Ramos (cell line): ENCODE measurements at regions not wholly inside any gene's neighbourhood (a gene's known extent, or its start where the extent isn't known, plus 50 kb on each side); places are given as distances from the start of the nearest gene placed in this dataset.

ENCODE experiments used
- in situ Hi-C: fragments of 300-500 bp; cut with MboI; formaldehyde crosslinking; loops from one replicate; pipeline ENCODE4 v1.14.3; 2022; ENCODE audit warnings: low sequenced_read_pairs; ENCODE audit not compliant: unreplicated experiment

GRCh38 chr4:164424846-164425245 is 329.1 kb upstream of the SMIM31 start:
- in situ Hi-C loops = no loop called here

GRCh38 chr4:164428561-164428960 is 325.4 kb upstream of the SMIM31 start:
- in situ Hi-C loops = no loop called here

GRCh38 chr4:164438321-164438720 is 315.6 kb upstream of the SMIM31 start:
- in situ Hi-C loops = no loop called here

GRCh38 chr4:164439037-164439436 is 314.9 kb upstream of the SMIM31 start:
- in situ Hi-C loops = no loop called here

GRCh38 chr4:164440199-164440598 is 313.7 kb upstream of the SMIM31 start:
- in situ Hi-C loops = no loop called here

GRCh38 chr4:164441109-164441508 is 312.8 kb upstream of the SMIM31 start:
- in situ Hi-C loops = no loop called here

- in situ Hi-C loops = no loop called here
These were observed 311.8 kb upstream of the SMIM31 start for GRCh38 chr4:164442180-164442579.

- in situ Hi-C loops = no loop called here
These were observed 307.4 kb upstream of the SMIM31 start for GRCh38 chr4:164446516-164446915.

GRCh38 chr4:164461901-164462300 is 292.0 kb upstream of the SMIM31 start:
- in situ Hi-C loops = no loop called here

- in situ Hi-C loops = no loop called here
These were observed 291.5 kb upstream of the SMIM31 start for GRCh38 chr4:164462471-164462870.

GRCh38 chr4:164464313-164464712 is 289.6 kb upstream of the SMIM31 start:
- in situ Hi-C loops = no loop called here

GRCh38 chr4:164467493-164467892 is 286.4 kb upstream of the SMIM31 start:
- in situ Hi-C loops = no loop called here

GRCh38 chr4:164481306-164482091 is 272.4 kb upstream of the SMIM31 start:
- in situ Hi-C loops = no loop called here

- in situ Hi-C loops = no loop called here
These were observed 271.9 kb upstream of the SMIM31 start for GRCh38 chr4:164482092-164482404.

- in situ Hi-C loops = no loop called here
These were observed 271.2 kb upstream of the SMIM31 start for GRCh38 chr4:164482758-164483157.

GRCh38 chr4:164483711-164484110 is 270.2 kb upstream of the SMIM31 start:
- in situ Hi-C loops = no loop called here

GRCh38 chr4:164484551-164484950 is 269.4 kb upstream of the SMIM31 start:
- in situ Hi-C loops = no loop called here

- in situ Hi-C loops = no loop called here
These were observed 268.8 kb upstream of the SMIM31 start for GRCh38 chr4:164485136-164485535.

- in situ Hi-C loops = no loop called here
These were observed 265.8 kb upstream of the SMIM31 start for GRCh38 chr4:164488114-164488513.

- in situ Hi-C loops = no loop called here
These were observed 252.9 kb upstream of the SMIM31 start for GRCh38 chr4:164501074-164501473.

GRCh38 chr4:164503874-164504273 is 250.1 kb upstream of the SMIM31 start:
- in situ Hi-C loops = no loop called here

GRCh38 chr4:164508097-164508496 is 245.8 kb upstream of the SMIM31 start:
- in situ Hi-C loops = no loop called here
